ENCODE measurements at regions not wholly inside any gene's neighbourhood (a gene's known extent, or its start where the extent isn't known, plus 50 kb on each side); places are given as distances from the start of the nearest gene placed in this dataset.

GRCh38 chr6:134517145-134517658 is 199.3 kb upstream of the SGK1 start:
- DNase-seq, result no peak

DNA sequence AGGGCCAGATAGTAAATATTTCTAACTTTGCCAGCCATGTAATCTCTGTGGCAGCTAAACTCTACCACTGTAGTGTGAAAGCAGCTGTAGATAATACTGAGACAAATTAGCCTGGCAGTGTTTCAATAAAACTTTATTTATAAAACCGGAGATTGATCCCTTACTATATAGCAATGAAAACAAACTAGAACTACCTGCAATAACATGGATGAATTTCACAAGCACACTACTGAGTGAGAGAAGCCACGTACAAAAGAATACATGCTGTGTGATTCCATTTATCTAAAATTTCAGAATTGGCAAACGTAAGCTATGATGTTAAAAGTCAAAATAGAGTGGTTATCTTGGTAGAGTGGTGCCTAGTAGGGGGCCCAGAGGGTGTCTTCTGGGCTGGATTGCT is 198.7 kb upstream of the SGK1 start:
- no peak for DNase-seq

GRCh38 chr6:134515986-134516385 is 198.1 kb upstream of the SGK1 start:
- no peak for DNase-seq

DNA sequence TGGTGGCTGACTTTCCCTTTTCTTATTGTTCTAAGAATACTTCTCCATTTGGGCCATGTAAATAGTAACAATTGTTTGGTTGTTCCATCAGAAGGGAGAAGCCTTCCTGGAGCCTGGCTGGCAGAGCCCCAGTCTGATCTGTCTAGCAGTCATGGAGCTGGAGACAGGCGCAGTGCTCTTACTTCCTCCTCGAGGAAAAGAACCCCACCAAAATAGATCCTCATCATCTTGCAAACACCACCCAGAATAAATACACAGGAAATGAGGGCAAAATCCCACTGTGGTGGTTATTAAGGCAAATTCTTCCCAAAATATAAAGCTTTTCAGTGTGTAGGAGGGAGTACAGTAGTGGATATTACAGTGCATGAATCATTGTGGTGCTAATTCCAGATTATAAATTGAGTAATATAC is 195.1 kb upstream of the SGK1 start:
- no peak for DNase-seq

DNA sequence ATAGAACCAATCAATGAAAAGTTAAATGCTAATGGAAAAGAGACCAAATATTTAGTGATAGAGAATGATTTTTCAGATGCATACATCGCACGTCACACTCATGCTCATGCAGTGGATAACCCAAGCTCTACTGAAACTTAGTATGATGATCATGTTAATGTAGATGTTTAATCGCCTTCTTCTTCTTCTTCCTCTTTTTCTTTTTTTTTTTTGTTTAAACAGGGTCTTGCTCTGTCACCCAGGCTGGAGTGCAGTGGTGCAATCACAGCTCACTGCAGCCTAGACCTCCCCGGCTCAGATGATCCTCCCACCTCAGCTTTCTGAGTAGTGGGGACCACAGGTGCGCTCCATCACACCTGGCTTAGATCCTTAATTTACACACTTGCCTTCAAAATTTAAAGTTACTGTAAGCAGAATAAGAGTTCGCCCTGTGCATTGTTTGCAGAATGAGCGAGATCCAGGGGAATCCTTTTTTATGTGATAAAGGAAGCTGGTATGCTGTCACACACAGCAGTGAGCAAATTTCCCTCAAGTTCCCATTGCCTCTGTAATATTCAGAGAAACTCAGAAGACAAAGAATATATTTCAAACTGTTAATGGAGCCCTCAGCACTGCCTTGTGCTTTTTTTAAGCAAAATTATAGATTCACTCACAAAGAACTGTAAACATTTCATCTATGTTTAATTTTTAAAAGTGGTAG is 194.2 kb upstream of the SGK1 start:
- DNase-seq, result no peak

DNA sequence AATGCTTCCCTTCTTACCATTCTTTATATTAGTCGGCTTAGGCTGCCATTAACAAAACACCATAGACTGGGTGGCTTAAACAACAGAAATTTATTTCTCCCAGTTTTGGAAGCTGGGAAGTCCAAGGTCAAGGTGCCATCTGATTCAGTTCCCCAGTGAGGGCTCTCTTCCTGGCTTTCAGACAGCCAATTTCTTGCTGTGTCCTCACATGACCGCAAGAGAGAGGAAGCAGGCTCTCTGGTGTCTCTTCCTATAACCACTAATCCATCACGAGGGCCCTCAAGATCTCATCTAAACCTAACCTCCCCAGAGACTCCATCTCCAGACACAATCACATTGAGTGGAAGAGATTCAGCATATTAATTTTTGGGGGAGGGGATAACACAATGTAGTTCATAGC is 193.0 kb upstream of the SGK1 start:
- no peak for DNase-seq

DNA sequence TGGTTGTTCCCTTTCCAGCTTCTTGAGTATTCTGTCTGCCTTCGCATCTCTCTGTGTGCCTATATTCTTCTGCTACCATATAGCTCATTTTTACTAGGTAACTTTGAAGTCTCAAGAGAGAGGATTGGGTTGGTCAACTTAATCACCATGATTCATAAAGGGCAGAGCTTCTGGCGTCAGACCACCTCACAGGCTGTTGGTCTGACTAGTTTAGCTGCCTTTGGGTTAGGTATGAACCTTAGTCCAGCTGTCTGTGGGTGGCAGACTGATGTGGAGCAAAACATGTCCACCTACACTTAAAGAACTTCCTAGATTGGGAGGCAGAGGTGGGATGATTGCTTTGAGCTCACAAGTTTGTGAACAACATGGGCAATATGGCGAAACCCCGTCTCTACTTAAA is 192.2 kb upstream of the SGK1 start:
- DNase-seq, result no peak

DNA sequence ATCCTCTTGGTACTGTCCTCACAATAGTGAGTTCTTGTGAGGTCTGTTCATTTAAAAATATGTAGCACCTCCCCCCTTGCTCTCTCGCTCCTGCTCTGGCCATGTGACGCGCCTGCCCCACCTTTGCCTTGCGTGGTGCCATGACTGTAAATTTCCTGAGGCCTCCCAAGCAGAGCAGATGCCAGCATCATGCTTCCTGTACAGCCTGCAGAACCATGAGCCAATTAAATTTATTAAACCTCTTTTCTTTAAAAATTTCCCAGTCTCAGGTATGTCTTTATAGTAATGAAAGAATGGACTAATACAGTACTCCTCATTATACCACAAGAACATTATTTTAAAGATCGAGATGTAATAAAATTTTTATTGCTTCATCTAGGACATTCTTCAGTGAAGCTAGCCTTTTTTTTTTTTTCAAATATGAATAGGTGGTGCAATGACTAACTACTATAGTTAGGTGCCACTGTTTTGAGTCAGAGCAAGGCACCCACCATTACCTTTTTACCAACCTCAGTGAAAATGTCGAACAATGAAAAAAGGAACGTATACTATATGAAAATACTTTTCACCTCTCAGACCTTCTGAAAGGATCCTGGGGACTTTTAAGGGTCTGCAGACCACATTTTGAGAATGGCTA is 191.1 kb upstream of the SGK1 start:
- no peak for DNase-seq

DNA sequence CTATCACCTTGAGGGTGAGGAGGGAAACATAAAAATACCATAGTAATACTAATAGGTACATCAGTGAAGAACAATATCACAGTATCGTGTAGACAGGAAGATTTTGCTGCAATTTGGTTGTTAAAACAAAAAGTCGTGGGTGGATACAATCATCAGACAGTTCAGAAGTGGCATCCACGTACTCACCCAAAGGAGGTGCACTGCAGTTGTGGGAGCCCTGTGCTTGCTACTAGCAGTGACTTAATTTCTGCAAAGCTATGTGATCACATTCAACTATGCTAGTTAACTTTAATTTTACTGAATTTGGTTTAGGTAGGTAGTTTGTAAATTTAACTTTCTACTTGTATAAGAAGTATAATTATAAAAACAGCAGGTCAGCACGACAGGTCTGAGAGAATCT is 188.2 kb upstream of the SGK1 start:
- no peak for DNase-seq

GRCh38 chr6:134503585-134504281 is 185.8 kb upstream of the SGK1 start:
- no peak for DNase-seq

DNA sequence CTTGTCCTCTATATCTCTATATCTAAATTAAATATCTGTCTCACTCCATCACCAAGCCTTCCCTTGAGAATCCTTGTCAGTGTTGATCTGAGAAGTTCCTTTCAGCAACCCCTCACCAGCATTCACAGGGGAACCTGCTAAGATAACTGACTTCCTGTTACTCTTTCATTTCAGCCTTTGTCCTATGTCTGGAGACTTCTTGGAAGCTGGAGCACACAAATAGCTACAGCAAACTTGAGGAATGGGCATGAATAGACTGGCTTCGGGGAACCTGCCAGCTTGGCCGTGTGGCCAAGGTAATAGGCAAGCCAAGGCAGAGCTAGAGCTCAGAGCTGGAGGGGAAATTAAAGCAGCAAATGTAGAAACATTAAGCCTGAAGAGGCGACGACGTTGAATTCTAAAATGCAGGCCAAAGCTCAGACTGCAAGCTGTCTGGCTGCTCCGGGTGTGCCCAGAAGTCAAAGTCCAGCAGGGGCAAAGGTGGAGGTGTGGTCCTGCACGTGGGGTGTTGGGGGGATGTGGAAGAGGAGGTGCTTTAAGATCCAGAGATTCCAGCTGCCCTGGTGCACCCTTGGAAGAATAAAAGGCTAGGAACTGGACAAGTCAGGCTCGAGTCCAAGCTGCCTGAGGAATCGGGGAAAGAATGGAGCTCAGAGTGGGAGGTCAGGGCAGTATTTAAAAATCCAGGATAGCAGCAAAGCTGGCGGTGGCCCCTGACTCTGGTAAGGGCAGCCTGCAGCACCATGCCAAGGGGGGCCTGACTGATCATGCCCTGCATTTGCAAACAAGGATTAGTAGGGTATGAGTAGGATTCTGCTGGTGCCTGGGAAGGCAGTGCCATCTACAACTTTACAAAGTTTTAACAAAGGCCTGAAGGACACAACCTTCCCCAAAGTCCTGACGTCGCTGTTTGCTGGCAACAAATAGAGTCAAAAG is 185.0 kb upstream of the SGK1 start:
- no peak for DNase-seq

DNA sequence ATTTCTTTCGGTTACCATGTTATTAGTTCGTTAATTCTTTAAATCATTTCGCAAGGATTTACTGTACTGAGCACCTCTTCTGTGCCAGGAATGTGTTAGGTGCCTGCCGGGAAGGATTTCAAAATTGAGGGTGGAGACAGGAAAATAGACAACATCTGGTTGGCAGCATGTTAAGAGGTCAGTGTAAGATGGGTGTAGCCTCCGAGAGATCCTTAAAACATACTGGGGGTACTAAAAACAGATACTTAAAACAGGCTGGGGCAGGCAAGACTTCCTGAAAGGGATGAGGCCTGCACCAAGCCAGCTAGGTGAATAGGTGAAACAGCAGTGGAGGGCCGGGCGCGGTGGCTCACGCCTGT is 178.0 kb upstream of the SGK1 start:
- no peak for DNase-seq

DNA sequence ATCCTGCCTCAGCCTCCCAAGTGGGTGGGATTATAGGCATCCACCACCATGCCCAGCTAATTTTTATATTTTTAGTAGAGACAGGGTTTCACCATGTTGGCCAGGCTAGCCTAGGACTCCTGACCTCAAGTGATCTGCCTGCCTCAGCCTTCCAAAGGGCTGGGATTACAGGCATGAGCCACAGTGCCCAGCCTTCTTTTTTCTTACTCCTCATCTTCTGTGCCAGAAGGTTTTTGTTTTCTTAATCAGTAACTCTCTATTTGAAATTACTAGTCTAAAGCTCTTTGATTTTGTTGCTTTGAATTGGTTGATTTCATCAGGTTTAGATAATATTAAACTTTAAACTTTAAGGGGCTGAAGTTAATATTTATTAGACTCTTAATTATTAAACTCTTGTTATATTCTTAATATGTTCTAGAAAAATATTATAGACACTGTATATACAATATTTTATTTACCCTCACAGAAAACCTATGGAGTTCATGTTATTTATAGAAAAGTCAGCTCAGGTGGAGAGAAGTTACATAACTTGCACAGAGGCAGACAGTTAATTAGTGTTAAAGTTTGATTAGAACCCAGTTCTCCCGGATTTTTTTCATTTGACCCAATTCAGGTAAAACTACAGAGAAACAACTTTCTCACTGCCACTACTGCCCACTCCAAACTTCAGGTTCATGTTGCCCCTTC is 177.4 kb upstream of the SGK1 start:
- no peak for DNase-seq

- DNase-seq, result no peak
Observed at GRCh38 chr6:134493789-134494188, 175.9 kb upstream of the SGK1 start.

DNA sequence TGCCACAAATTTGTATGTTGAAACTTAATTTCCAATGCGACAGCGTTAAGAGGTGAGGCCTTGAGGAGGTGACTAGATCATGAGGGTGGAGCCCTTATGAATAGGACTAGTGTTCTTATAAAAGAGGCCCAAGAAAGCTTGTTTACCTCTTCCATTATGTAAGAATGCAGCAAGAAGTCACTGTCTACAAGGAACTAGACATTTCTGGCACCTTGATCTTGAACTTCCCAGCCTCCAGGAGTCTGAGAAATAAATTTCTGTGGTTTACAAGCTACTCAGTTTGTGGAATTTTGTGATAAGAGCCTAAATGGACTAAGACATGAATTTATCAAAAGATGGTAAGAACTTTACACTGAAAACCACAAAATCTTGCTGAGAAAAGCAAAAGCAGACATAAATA is 173.6 kb upstream of the SGK1 start:
- no peak for DNase-seq

GRCh38 chr6:134482593-134483270 is 164.8 kb upstream of the SGK1 start:
- no peak for DNase-seq

GRCh38 chr6:134481966-134482365 is 164.1 kb upstream of the SGK1 start:
- DNase-seq, result no peak

GRCh38 chr6:134480593-134480992 is 162.7 kb upstream of the SGK1 start:
- no peak for DNase-seq

DNA sequence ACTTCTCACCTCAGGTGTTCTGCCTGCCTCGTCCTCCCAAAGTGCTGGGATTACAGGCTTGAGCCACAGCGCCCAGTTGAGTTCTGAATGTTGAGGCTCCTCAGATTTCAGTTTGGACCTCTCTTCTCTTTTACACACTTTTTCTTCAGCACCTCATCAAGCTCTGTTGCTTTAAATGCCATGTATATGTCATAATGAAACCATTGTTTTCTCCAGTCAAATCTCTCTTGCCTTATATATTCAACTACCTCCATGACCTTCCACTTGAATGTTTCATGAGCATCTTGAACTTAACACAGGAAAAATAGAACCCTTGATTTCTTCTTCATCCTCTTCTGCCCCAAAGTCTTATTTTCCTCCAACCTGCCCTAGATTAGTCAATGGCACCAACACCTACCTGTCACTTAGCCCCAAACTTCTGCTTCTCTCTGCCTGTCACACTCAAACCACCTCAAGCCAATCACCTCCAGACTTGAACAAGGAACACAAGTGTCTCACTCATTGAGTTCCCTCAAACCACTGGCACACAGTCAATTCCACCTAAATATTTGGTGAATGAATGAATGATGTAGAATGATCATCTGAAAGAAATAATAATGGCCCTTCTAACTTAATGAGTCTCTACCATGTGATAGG is 161.0 kb upstream of the SGK1 start:
- no peak for DNase-seq

DNA sequence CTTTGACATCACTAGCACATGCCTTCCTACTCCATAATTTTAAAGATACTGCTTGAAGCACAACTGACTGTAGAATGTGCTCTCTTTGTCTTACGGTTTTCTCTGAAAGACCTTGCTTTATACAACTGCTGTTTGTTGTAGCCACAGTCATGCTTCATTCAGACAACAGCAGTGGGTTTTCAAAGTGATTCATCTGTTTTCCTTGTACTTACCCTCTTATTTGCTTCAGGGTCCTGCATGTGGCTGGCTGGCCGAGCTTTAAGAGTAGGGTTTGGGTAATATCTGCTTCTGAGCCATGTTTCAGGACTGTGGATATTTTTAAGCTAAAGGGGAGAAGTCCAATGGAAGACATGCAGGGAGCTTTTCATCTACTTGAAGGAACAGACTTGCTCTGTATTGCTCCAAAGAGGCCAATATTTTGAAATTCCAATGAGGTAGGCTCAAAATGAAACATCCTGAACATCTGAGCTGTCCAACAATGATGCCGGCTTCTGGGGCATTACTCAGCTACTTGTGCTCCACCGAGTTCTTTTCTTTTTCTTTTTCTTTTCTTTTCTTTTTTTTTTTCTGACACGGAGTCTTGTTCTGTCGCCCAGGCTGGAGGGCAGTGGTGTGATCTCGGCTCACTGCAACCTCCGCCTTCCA is 160.2 kb upstream of the SGK1 start:
- no peak for DNase-seq

- DNase-seq, result no peak
Observed at GRCh38 chr6:134474955-134475354, 157.0 kb upstream of the SGK1 start.

Data from T-helper 9 cell (primary cell).